Parathyroid adenoma (tissue), 2 donors: ENCODE measurements at regions not wholly inside any gene's neighbourhood (a gene's known extent, or its start where the extent isn't known, plus 50 kb on each side); places are given as distances from the start of the nearest gene placed in this dataset.

Experiments
- H2AFZ ChIP-seq: fragments of 300-600 bp; sonication (generic); one replicate; pipeline ENCODE4 v1.7.0; 2017; ENCODE audit warnings: antibody characterized with exemption, mild to moderate bottlenecking
- H3K27ac ChIP-seq: fragments of 300-600 bp; sonication (generic); one replicate; pipeline ENCODE4 v1.7.0; 2017
- H3K27me3 ChIP-seq: fragments of 300-600 bp; sonication (generic); one replicate; pipeline ENCODE4 v1.7.0; 2017; ENCODE audit warnings: low read length; ENCODE audit not compliant: control insufficient read depth, insufficient read depth
- H3K36me3 ChIP-seq: fragments of 300-600 bp; sonication (generic); one replicate; pipeline ENCODE4 v1.7.0; 2017; ENCODE audit warnings: low read length; ENCODE audit not compliant: control insufficient read depth, insufficient read depth
- H3K4me1 ChIP-seq: fragments of 300-600 bp; sonication (generic); one replicate; pipeline ENCODE4 v1.7.0; 2017; ENCODE audit warnings: control low read depth
- H3K4me2 ChIP-seq: fragments of 300-600 bp; sonication (generic); one replicate; pipeline ENCODE4 v1.7.0; 2017; ENCODE audit warnings: low read length
- H3K4me3 ChIP-seq: fragments of 300-600 bp; sonication (generic); one replicate; pipeline ENCODE4 v1.7.0; 2017; ENCODE audit warnings: low read depth, low read length
- H3K79me2 ChIP-seq: fragments of 300-600 bp; sonication (generic); one replicate; pipeline ENCODE4 v1.7.0; 2017; ENCODE audit warnings: control low read depth
- H3K9ac ChIP-seq: fragments of 300-600 bp; sonication (generic); one replicate; pipeline ENCODE4 v1.7.0; 2017; ENCODE audit warnings: mild to moderate bottlenecking
- H3K9me3 ChIP-seq: fragments of 300-600 bp; sonication (generic); one replicate; pipeline ENCODE4 v1.7.0; 2017; ENCODE audit warnings: low read length; ENCODE audit not compliant: control insufficient read depth
- TF ChIP-seq, protein P1 (sequence below): fragments of 300-600 bp; sonication (generic); IDR thresholded peaks from one replicate; pipeline ENCODE4 v1.7.0; 2017; ENCODE audit warnings: antibody characterized with exemption, mild to moderate bottlenecking
- donor health status: primary hyperparathyroidism.

- H3K79me2 ChIP-seq, result no peaks in the 10 kb centered on the region
- H3K4me2 ChIP-seq, result no peak overlapping the region
- no peaks in the 10 kb centered on the region for H3K36me3 ChIP-seq
- H3K9ac ChIP-seq, result no peak overlapping the region
- H3K27ac ChIP-seq, result no peak overlapping the region
- H3K27me3 ChIP-seq, result no peaks in the 10 kb centered on the region
- H3K4me1 ChIP-seq, result no peaks in the 10 kb centered on the region
- H3K4me3 ChIP-seq, result no peak overlapping the region
- no peak overlapping the region for H2AFZ ChIP-seq
- TF ChIP-seq, protein P1, sequence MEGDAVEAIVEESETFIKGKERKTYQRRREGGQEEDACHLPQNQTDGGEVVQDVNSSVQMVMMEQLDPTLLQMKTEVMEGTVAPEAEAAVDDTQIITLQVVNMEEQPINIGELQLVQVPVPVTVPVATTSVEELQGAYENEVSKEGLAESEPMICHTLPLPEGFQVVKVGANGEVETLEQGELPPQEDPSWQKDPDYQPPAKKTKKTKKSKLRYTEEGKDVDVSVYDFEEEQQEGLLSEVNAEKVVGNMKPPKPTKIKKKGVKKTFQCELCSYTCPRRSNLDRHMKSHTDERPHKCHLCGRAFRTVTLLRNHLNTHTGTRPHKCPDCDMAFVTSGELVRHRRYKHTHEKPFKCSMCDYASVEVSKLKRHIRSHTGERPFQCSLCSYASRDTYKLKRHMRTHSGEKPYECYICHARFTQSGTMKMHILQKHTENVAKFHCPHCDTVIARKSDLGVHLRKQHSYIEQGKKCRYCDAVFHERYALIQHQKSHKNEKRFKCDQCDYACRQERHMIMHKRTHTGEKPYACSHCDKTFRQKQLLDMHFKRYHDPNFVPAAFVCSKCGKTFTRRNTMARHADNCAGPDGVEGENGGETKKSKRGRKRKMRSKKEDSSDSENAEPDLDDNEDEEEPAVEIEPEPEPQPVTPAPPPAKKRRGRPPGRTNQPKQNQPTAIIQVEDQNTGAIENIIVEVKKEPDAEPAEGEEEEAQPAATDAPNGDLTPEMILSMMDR, result no peak
- H3K9me3 ChIP-seq, result no peaks in the 10 kb centered on the region
Observed at GRCh38 chr18:60145776-60146175, 226.8 kb downstream of the MC4R start.

- TF ChIP-seq, protein P1, result no peak
- Histone ChIP-seq H3K27ac (no peak overlapping the region), H3K79me2 (no peaks in the 10 kb centered on the region), H3K36me3 (no peaks in the 10 kb centered on the region), H3K27me3 (no peaks in the 10 kb centered on the region), H3K4me3 (no peak overlapping the region), H3K4me1 (no peaks in the 10 kb centered on the region), H2AFZ (no peak overlapping the region), H3K4me2 (no peak overlapping the region), H3K9me3 (no peaks in the 10 kb centered on the region), H3K9ac (no peak overlapping the region)
Observed at GRCh38 chr18:60134806-60135205, 235.0 kb downstream of the PMAIP1 start.

DNA sequence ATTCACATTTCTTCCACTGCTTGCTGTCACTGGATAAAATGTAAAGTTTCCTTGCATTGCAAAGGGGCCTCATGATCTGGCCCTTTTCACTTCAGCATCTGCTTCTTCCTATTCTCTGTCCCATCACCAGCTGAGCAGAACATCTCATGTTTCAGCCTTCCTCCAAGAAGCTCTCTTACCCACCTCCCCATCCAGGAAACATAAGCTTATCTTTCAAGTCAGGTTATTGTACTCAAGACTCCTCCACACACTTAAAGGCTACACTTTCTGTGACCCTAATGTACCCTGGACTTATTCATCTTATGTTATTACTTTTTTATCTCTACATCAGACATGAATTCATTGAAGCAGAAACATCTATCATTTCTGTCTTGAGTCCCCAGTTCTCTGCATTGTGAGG lies 230.5 kb downstream of the PMAIP1 start:
- Histone ChIP-seq H3K79me2 (no peaks in the 10 kb centered on the region), H3K4me2 (no peak overlapping the region), H3K27me3 (no peaks in the 10 kb centered on the region), H3K4me1 (no peaks in the 10 kb centered on the region), H2AFZ (no peak overlapping the region), H3K4me3 (no peak overlapping the region), H3K9ac (no peak overlapping the region), H3K36me3 (no peaks in the 10 kb centered on the region), H3K27ac (no peak overlapping the region), H3K9me3 (no peaks in the 10 kb centered on the region)
- TF ChIP-seq, protein P1, result no peak

- no peaks in the 10 kb centered on the region for H3K4me1 ChIP-seq
- no peak overlapping the region for H3K4me3 ChIP-seq
- H3K27me3 ChIP-seq, result no peaks in the 10 kb centered on the region
- H3K9ac ChIP-seq, result no peak overlapping the region
- H3K4me2 ChIP-seq, result no peak overlapping the region
- no peaks in the 10 kb centered on the region for H3K79me2 ChIP-seq
- H3K36me3 ChIP-seq, result no peaks in the 10 kb centered on the region
- peaks cover 4% of the 10 kb centered on the region for H3K9me3 ChIP-seq
- H3K27ac ChIP-seq, result no peak overlapping the region
- TF ChIP-seq, protein P1, result no peak
- H2AFZ ChIP-seq, result no peak overlapping the region
Observed at GRCh38 chr18:60123031-60123430, 223.2 kb downstream of the PMAIP1 start.

GRCh38 chr18:60122339-60122738 lies 222.5 kb downstream of the PMAIP1 start:
- Histone ChIP-seq H3K27me3 (no peaks in the 10 kb centered on the region), H3K4me3 (no peak overlapping the region), H3K4me1 (no peaks in the 10 kb centered on the region), H3K4me2 (no peak overlapping the region), H3K9ac (no peak overlapping the region), H3K9me3 (peaks cover 4% of the 10 kb centered on the region), H3K36me3 (no peaks in the 10 kb centered on the region), H3K27ac (no peak overlapping the region), H3K79me2 (no peaks in the 10 kb centered on the region), H2AFZ (no peak overlapping the region)
- TF ChIP-seq, protein P1, result no peak
